HCT116 (cell line): ENCODE measurements at regions not wholly inside any gene's neighbourhood (a gene's known extent, or its start where the extent isn't known, plus 50 kb on each side); places are given as distances from the start of the nearest gene placed in this dataset.

Experiments used
- ATAC-seq: fragments of 200-7000 bp; cut with Tn5 transposase; 2 replicates; pipeline ENCODE4 v1.9.1; 2020; ENCODE audit warnings: mild to moderate bottlenecking, moderate library complexity
- BruUV-seq: library from RNA; stranded (reverse); fragments of 400-500 nt; replicated peaks from 2 replicates; lab custom pipeline; 2021; lab: Mats Ljungman, UMichigan
- CTCF ChIA-PET: fragments of 300-600 bp; sonication (Branson Sonifier 250); formaldehyde crosslinking; loops from one replicate; lab custom pipeline; 2021; ENCODE audit warnings: antibody characterized with exemption; lab: Charles Lee
- POLR2A ChIA-PET: fragments of 300-600, 350-600 bp; sonication (Branson Sonifier 250); formaldehyde crosslinking; loops from one replicate; lab custom pipeline; 2021; ENCODE audit warnings: antibody characterized with exemption; lab: Charles Lee
- RAD21 ChIA-PET, 2 experiments: fragments of 300-600 bp; sonication (Branson Sonifier 250); formaldehyde crosslinking; loops; one replicate each; lab custom pipeline; 2023; ENCODE audit warnings: low total read pairs in 2 of 2; ENCODE audit not compliant: uncharacterized antibody in 2 of 2, unreplicated experiment in 2 of 2, low non-redundant PET in 1 of 2; lab: Charles Lee
- DNase-seq: peaks from one replicate; pipeline ENCODE4 v3.0.0-alpha.2; 2010; ENCODE audit warnings: low read depth, low spot score
- H2AFZ ChIP-seq: fragments of 200-600 bp; shearing (Covaris generic), sonication (generic); 2 replicates; pipeline ENCODE4 v1.6.1; 2017; ENCODE audit warnings: low read depth, mixed run types, mixed read lengths, antibody characterized with exemption, low read length; ENCODE audit not compliant: poor library complexity, severe bottlenecking
- H3K27ac ChIP-seq: 2 replicates; pipeline ENCODE4 v1.5.1; 2012; ENCODE audit warnings: low read depth, low read length
- H3K27me3 ChIP-seq: fragments of 200-600 bp; sonication (generic); 2 replicates; pipeline ENCODE4 v1.6.1; 2016; ENCODE audit warnings: mixed run types, low read length, mixed read lengths; ENCODE audit not compliant: insufficient read depth
- H3K36me3 ChIP-seq, 2 experiments: fragments of 200-500 bp in 1 of 2; fragments of 200-600 bp in 1 of 2; sonication (Bioruptor generic) in 1 of 2; sonication (generic) in 1 of 2; 2 replicates each; pipeline versions ENCODE4 v1.5.1 to v1.6.1; 2014 to 2016; ENCODE audit warnings: low read length in 2 of 2, inconsistent platforms in 1 of 2, mixed read lengths in 1 of 2, mixed run types in 1 of 2; ENCODE audit not compliant: insufficient read depth in 2 of 2, control insufficient read depth in 1 of 2
- H3K4me1 ChIP-seq, 2 experiments: fragments of 200-600 bp in 1 of 2; sonication (generic) in 1 of 2; 2 replicates each; pipeline versions ENCODE4 v1.5.1 to v1.6.1; 2012 to 2017; ENCODE audit warnings: low read length in 2 of 2, inconsistent platforms in 1 of 2, mild to moderate bottlenecking in 1 of 2, mixed read lengths in 1 of 2, mixed run types in 1 of 2, moderate library complexity in 1 of 2; ENCODE audit not compliant: insufficient read depth in 2 of 2, control insufficient read depth in 1 of 2
- H3K4me2 ChIP-seq: fragments of 200-600 bp; sonication (generic); 2 replicates; pipeline ENCODE4 v1.6.1; 2017; ENCODE audit warnings: mixed run types, low read length, mixed read lengths
- H3K4me3 ChIP-seq, 2 experiments: fragments of 200-600 bp in 1 of 2; sonication (generic) in 1 of 2; replicated peaks in 1 of 2; 2 replicates each; pipeline ENCODE4 v1.5.1; 2011 to 2016; ENCODE audit warnings: low read length in 2 of 2, control low read depth in 1 of 2, low read depth in 1 of 2, mild to moderate bottlenecking in 1 of 2, mixed read lengths in 1 of 2, mixed run types in 1 of 2
- H3K79me2 ChIP-seq: fragments of 200-600 bp; sonication (generic); 2 replicates; pipeline ENCODE4 v1.6.1; 2017; ENCODE audit warnings: mild to moderate bottlenecking, mixed run types, low read length, moderate library complexity, mixed read lengths; ENCODE audit not compliant: insufficient read depth
- H3K9ac ChIP-seq: fragments of 200-600 bp; sonication (generic); 2 replicates; pipeline ENCODE4 v1.6.1; 2016; ENCODE audit warnings: low read length, mixed read lengths
- H3K9me2 ChIP-seq: fragments of 200-600 bp; sonication (generic), shearing (Covaris generic); 2 replicates; pipeline ENCODE4 v1.6.1; 2017; ENCODE audit warnings: mixed run types, mild to moderate bottlenecking, moderate library complexity; ENCODE audit not compliant: insufficient read depth
- H3K9me3 ChIP-seq, 2 experiments: fragments of 200-500 bp in 1 of 2; fragments of 200-600 bp in 1 of 2; sonication (Bioruptor generic) in 1 of 2; sonication (generic) in 1 of 2; 2 replicates each; pipeline ENCODE4 v1.6.1; 2014 to 2017; ENCODE audit warnings: low read length in 2 of 2, mixed read lengths in 2 of 2, inconsistent platforms in 1 of 2, low read depth in 1 of 2, mild to moderate bottlenecking in 1 of 2, mixed run types in 1 of 2, moderate library complexity in 1 of 2; ENCODE audit not compliant: control insufficient read depth in 1 of 2, insufficient read depth in 1 of 2
- H4K20me1 ChIP-seq: fragments of 200-600 bp; sonication (generic), shearing (Covaris generic); 2 replicates; pipeline ENCODE4 v1.6.1; 2017; ENCODE audit warnings: mixed run types, mild to moderate bottlenecking, moderate library complexity; ENCODE audit not compliant: insufficient read depth
- CBX3 ChIP-seq: IDR thresholded peaks from 2 replicates; pipeline ENCODE4 v1.6.1; 2012; ENCODE audit warnings: low read depth
- EGR1 ChIP-seq: IDR thresholded peaks from 2 replicates; pipeline ENCODE4 v1.6.1; 2012; ENCODE audit warnings: low read depth
- EZH2 ChIP-seq: fragments of 200-600 bp; sonication (generic); IDR thresholded peaks from 2 replicates; pipeline ENCODE4 v1.6.1; 2017; ENCODE audit warnings: antibody characterized with exemption, mixed run types
- FOSL1 ChIP-seq: IDR thresholded peaks from 2 replicates; pipeline ENCODE4 v1.6.1; 2012; ENCODE audit warnings: low read depth
- JUND ChIP-seq: IDR thresholded peaks from 2 replicates; pipeline ENCODE4 v1.6.1; 2012
- POLR2A ChIP-seq: IDR thresholded peaks from 2 replicates; pipeline ENCODE4 v1.7.0; 2011; ENCODE audit warnings: borderline replicate concordance; ENCODE audit not compliant: insufficient read depth, insufficient read length; ENCODE audit errors: extremely low read depth
- POLR2AphosphoS5 ChIP-seq: IDR thresholded peaks from 2 replicates; pipeline ENCODE4 v1.6.1; 2011; ENCODE audit warnings: mild to moderate bottlenecking, low read depth, low read length, moderate library complexity
- TCF7L2 ChIP-seq: IDR thresholded peaks from 2 replicates; pipeline ENCODE4 v1.7.0; 2011; ENCODE audit warnings: borderline replicate concordance, inconsistent platforms; ENCODE audit not compliant: insufficient read depth, insufficient read length; ENCODE audit errors: extremely low read depth
- YY1 ChIP-seq: IDR thresholded peaks from 2 replicates; pipeline ENCODE4 v1.6.1; 2011; ENCODE audit warnings: low read length, low read depth, moderate library complexity, mild to moderate bottlenecking; ENCODE audit not compliant: insufficient replicate concordance; ENCODE audit errors: extremely low read depth
- ZBTB33 ChIP-seq: IDR thresholded peaks from 2 replicates; pipeline ENCODE4 v1.6.1; 2011; ENCODE audit warnings: mild to moderate bottlenecking, low read length, moderate library complexity; ENCODE audit not compliant: insufficient replicate concordance; ENCODE audit errors: extremely low read depth
- ZFX ChIP-seq: fragments of 450-650 bp; IDR thresholded peaks from 2 replicates; pipeline ENCODE4 v1.6.1; 2017
- ZNF274 ChIP-seq: fragments of 200-500 bp; sonication (Bioruptor generic); IDR thresholded peaks from 2 replicates; pipeline ENCODE4 v1.6.1; 2014; ENCODE audit warnings: mild to moderate bottlenecking, low read depth, low read length, inconsistent platforms
- intact Hi-C: fragments of 100-400 bp; cut with micrococcal nuclease; formaldehyde crosslinking; loops from 2 replicates; pipeline ENCODE4 v1.10.0; 2022
- TF ChIP-seq, protein P1 (sequence below): IDR thresholded peaks from 2 replicates; pipeline ENCODE4 v1.6.1; 2012; ENCODE audit warnings: low read depth
- TF ChIP-seq, protein P2 (sequence below): IDR thresholded peaks from 2 replicates; pipeline ENCODE4 v1.6.1; 2012

- ATAC-seq: no peak
- intact Hi-C loops: no loop called here
- CTCF ChIA-PET: no interaction called here
Measured at GRCh38 chr9:74309654-74310053, 187.5 kb upstream of the RORB start.

More at GRCh38 chr9:74309654-74310053, 187.5 kb upstream of the RORB start:
- no peaks in the 10 kb centered on the region for H3K36me3 ChIP-seq
- no peak overlapping the region for H2AFZ ChIP-seq
- no peak for TF ChIP-seq ZBTB33
- TF ChIP-seq, protein P1, sequence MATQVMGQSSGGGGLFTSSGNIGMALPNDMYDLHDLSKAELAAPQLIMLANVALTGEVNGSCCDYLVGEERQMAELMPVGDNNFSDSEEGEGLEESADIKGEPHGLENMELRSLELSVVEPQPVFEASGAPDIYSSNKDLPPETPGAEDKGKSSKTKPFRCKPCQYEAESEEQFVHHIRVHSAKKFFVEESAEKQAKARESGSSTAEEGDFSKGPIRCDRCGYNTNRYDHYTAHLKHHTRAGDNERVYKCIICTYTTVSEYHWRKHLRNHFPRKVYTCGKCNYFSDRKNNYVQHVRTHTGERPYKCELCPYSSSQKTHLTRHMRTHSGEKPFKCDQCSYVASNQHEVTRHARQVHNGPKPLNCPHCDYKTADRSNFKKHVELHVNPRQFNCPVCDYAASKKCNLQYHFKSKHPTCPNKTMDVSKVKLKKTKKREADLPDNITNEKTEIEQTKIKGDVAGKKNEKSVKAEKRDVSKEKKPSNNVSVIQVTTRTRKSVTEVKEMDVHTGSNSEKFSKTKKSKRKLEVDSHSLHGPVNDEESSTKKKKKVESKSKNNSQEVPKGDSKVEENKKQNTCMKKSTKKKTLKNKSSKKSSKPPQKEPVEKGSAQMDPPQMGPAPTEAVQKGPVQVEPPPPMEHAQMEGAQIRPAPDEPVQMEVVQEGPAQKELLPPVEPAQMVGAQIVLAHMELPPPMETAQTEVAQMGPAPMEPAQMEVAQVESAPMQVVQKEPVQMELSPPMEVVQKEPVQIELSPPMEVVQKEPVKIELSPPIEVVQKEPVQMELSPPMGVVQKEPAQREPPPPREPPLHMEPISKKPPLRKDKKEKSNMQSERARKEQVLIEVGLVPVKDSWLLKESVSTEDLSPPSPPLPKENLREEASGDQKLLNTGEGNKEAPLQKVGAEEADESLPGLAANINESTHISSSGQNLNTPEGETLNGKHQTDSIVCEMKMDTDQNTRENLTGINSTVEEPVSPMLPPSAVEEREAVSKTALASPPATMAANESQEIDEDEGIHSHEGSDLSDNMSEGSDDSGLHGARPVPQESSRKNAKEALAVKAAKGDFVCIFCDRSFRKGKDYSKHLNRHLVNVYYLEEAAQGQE: no peak
- no peak for TF ChIP-seq CBX3
- TF ChIP-seq, protein P2, sequence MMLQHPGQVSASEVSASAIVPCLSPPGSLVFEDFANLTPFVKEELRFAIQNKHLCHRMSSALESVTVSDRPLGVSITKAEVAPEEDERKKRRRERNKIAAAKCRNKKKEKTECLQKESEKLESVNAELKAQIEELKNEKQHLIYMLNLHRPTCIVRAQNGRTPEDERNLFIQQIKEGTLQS: no peak
- TF ChIP-seq YY1: no peak
- no peak for TF ChIP-seq EZH2
- no peak for TF ChIP-seq JUND
- no peak for TF ChIP-seq POLR2A
- no peak for TF ChIP-seq POLR2AphosphoS5
- no peak for TF ChIP-seq EGR1
- no peak for TF ChIP-seq TCF7L2
- no peak for TF ChIP-seq ZFX
- no peak for TF ChIP-seq ZNF274
- no peak for TF ChIP-seq FOSL1
- TF ChIP-seq, all 23 proteins: peak for 0
- RAD21 ChIA-PET: no interaction called here
- Histone ChIP-seq H3K9me2 (no peaks in the 10 kb centered on the region), H3K9me3 (no peaks in the 10 kb centered on the region), H3K4me1 (no peaks in the 10 kb centered on the region), H3K9ac (no peak overlapping the region), H3K27ac (no peak overlapping the region), H4K20me1 (no peaks in the 10 kb centered on the region), H3K79me2 (no peaks in the 10 kb centered on the region), H3K4me2 (no peak overlapping the region), H3K4me3 (no peak overlapping the region), H3K27me3 (no peaks in the 10 kb centered on the region)
- POLR2A ChIA-PET: no interaction called here
- no peak for DNase-seq
- no TSS peak for BruUV-seq
